ENCODE measurements at regions not wholly inside any gene's neighbourhood (a gene's known extent, or its start where the extent isn't known, plus 50 kb on each side); places are given as distances from the start of the nearest gene placed in this dataset.

- no peak for DNase-seq
Measured at GRCh38 chr13:47147812-47148119, 250.9 kb upstream of the HTR2A start.

- DNase-seq, result no peak
Measured at GRCh38 chr13:47146991-47147811, 250.3 kb upstream of the HTR2A start.

GRCh38 chr13:47146136-47146535 is 249.3 kb upstream of the HTR2A start:
- no peak for DNase-seq

GRCh38 chr13:47144782-47145181 is 247.9 kb upstream of the HTR2A start:
- no peak for DNase-seq

- no peak for DNase-seq
Measured at GRCh38 chr13:47142105-47142504, 245.3 kb upstream of the HTR2A start.

- no peak for DNase-seq
Measured at GRCh38 chr13:47139519-47139918, 242.7 kb upstream of the HTR2A start.

- peak; percentile 44 for DNase-seq
Measured at GRCh38 chr13:47136504-47136941, 239.7 kb upstream of the HTR2A start.

- peak; percentile 38 for DNase-seq
Measured at GRCh38 chr13:47135800-47136503, 239.1 kb upstream of the HTR2A start.

- no peak for DNase-seq
Measured at GRCh38 chr13:47134939-47135489, 238.2 kb upstream of the HTR2A start.

GRCh38 chr13:47133011-47133445 is 236.2 kb upstream of the HTR2A start:
- DNase-seq, result no peak

GRCh38 chr13:47129461-47129860 is 232.6 kb upstream of the HTR2A start:
- no peak for DNase-seq

- no peak for DNase-seq
Measured at GRCh38 chr13:47126432-47126831, 229.6 kb upstream of the HTR2A start.

- no peak for DNase-seq
Measured at GRCh38 chr13:47121092-47121763, 224.4 kb upstream of the HTR2A start.

- no peak for DNase-seq
Measured at GRCh38 chr13:47120282-47120681, 223.4 kb upstream of the HTR2A start.

- DNase-seq, result no peak
Measured at GRCh38 chr13:47119575-47120235, 222.9 kb upstream of the HTR2A start.

- no peak for DNase-seq
Measured at GRCh38 chr13:47117268-47117667, 220.4 kb upstream of the HTR2A start.

- no peak for DNase-seq
Measured at GRCh38 chr13:47114030-47114429, 217.2 kb upstream of the HTR2A start.

- no peak for DNase-seq
Measured at GRCh38 chr13:47112903-47113299, 216.0 kb upstream of the HTR2A start.

- no peak for DNase-seq
Measured at GRCh38 chr13:47112205-47112902, 215.5 kb upstream of the HTR2A start.

- DNase-seq, result no peak
Measured at GRCh38 chr13:47111499-47111898, 214.6 kb upstream of the HTR2A start.

GRCh38 chr13:47110833-47111240 is 214.0 kb upstream of the HTR2A start:
- no peak for DNase-seq

GRCh38 chr13:47110141-47110540 is 213.3 kb upstream of the HTR2A start:
- no peak for DNase-seq
